Right lobe of liver (tissue), 6 donors: ENCODE measurements at regions not wholly inside any gene's neighbourhood (a gene's known extent, or its start where the extent isn't known, plus 50 kb on each side); places are given as distances from the start of the nearest gene placed in this dataset.

Experiments used
- ATAC-seq, 4 donors: fragments of 200-7000 bp; cut with Tn5 transposase; one replicate each; pipeline ENCODE4 v1.9.1; 2020; ENCODE audit warnings: mild to moderate bottlenecking in 4 of 4, moderate library complexity in 4 of 4
- DNase-seq, 3 donors: peaks; one replicate each; pipeline ENCODE4 v3.0.0-alpha.2; 2020
- H3K27ac ChIP-seq, 3 donors: fragments of 200-600 bp; one replicate each; pipeline ENCODE4 v1.8.0; 2022
- H3K27me3 ChIP-seq, 2 donors: fragments of 200-600 bp; one replicate each; pipeline ENCODE4 v1.8.0; 2022
- H3K36me3 ChIP-seq, 4 donors: fragments of 200-600 bp; sonication (generic) in 1 of 4; one replicate each; pipeline versions ENCODE4 v1.5.1 to v1.8.0; 2017 to 2022; ENCODE audit warnings: control low read depth in 1 of 4
- H3K4me1 ChIP-seq, 4 donors: fragments of 200-600 bp; sonication (generic) in 1 of 4; one replicate each; pipeline versions ENCODE4 v1.5.1 to v1.8.0; 2017 to 2022; ENCODE audit warnings: control low read depth in 1 of 4
- H3K4me3 ChIP-seq, 3 donors: fragments of 200-600 bp; one replicate each; pipeline ENCODE4 v1.8.0; 2022
- H3K9me3 ChIP-seq, 4 donors: fragments of 200-600 bp; sonication (generic) in 1 of 4; one replicate each; pipeline versions ENCODE4 v1.5.1 to v1.8.0; 2017 to 2022; ENCODE audit warnings: control low read depth in 1 of 4
- POLR2A ChIP-seq: fragments of 450-650 bp; IDR thresholded peaks from one replicate; pipeline ENCODE4 v1.6.1; 2017; ENCODE audit warnings: antibody characterized with exemption, mild to moderate bottlenecking
- WGBS: methylation state at CpG from one replicate; pipeline ENCODE4 v1.1.6; 2018; ENCODE audit warnings: low coverage, low lambda C conversion rate; ENCODE audit not compliant: insufficient coverage; ENCODE audit errors: missing lambda C conversion rate; 5-methylcytosine and 5-hydroxymethylcytosine counted together
- intact Hi-C, 2 donors: fragments of 100-400 bp; cut with DNase I; formaldehyde crosslinking; loops; one replicate each; pipeline versions ENCODE4 v1.11.2 to v1.14.1; 2022
- TF ChIP-seq, protein P1 (sequence below), 4 donors: fragments of 200-600 bp in 3 of 4; fragments of 450-650 bp in 1 of 4; IDR thresholded peaks; one replicate each; pipeline versions ENCODE4 v1.5.1 to v1.8.0; 2016 to 2022; ENCODE audit warnings: antibody characterized with exemption in 4 of 4, mild to moderate bottlenecking in 2 of 4
- donor health status: DM: no; HTN: yes; CAD: no.
- donor health status: DM: no; HTN: no; CAD: no.
- donor health status: DM: no; HTN: no; CAD: no.
- donor health status: DM: no; HTN: yes; CAD: no.
- donor health status: DM: no; HTN: yes; CAD: no.

DNA sequence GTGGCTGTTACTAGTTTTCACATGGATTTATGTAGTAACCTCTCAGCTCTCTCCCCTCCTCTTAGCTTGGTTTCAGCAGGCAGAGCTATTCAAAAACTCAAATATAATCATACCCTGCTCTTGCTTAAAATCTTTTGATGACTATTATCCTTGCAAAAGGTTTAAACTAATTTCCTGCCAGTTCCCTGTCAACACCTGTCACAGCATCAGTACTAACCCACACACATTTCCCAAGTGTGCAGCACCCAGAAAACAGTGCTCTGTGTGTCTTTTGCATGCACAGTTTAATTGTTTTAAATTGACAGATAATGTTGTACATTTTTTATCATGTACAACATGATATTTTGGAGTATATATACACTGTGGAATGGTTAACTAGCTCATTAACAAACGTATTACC, 202.0 kb downstream of the PAPSS1 start:
- no peaks in the 10 kb centered on the region for H3K36me3 ChIP-seq
- no peaks in the 10 kb centered on the region for H3K4me1 ChIP-seq
- intact Hi-C loops = no loop called here
- no peaks in the 10 kb centered on the region for H3K9me3 ChIP-seq
- WGBS = 29% methylated on average over 1 of the region's 1 CpG
- TF ChIP-seq, protein P1, sequence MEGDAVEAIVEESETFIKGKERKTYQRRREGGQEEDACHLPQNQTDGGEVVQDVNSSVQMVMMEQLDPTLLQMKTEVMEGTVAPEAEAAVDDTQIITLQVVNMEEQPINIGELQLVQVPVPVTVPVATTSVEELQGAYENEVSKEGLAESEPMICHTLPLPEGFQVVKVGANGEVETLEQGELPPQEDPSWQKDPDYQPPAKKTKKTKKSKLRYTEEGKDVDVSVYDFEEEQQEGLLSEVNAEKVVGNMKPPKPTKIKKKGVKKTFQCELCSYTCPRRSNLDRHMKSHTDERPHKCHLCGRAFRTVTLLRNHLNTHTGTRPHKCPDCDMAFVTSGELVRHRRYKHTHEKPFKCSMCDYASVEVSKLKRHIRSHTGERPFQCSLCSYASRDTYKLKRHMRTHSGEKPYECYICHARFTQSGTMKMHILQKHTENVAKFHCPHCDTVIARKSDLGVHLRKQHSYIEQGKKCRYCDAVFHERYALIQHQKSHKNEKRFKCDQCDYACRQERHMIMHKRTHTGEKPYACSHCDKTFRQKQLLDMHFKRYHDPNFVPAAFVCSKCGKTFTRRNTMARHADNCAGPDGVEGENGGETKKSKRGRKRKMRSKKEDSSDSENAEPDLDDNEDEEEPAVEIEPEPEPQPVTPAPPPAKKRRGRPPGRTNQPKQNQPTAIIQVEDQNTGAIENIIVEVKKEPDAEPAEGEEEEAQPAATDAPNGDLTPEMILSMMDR (IDR thresholded peaks at IDR 0.05) = no peak
- TF ChIP-seq POLR2A = no peak
- no peak overlapping the region for H3K27ac ChIP-seq
- DNase-seq (no peak), ATAC-seq (no peak)
- no peak overlapping the region for H3K4me3 ChIP-seq
- H3K27me3 ChIP-seq = no peaks in the 10 kb centered on the region

DNA sequence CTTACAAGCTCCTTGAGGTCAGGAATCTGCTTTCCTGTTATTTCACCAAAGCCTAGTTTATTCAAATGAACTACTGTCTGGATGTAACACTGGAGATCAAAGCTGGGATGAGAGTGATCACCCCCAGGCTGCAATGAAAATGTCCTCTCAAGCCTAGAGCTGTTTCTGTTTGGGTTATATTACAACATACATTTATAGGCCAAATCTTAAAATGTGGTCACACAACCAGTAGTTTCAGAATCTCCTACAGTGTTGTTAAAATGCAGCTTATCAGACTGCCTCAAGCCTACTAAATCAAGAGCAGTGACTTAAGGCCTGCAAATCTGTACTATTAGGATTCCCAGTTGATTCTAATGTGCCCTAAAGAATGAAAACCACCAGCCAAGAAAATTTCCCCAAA, 207.5 kb downstream of the PAPSS1 start:
- Histone ChIP-seq H3K36me3 (no peaks in the 10 kb centered on the region), H3K4me3 (no peak overlapping the region), H3K4me1 (no peaks in the 10 kb centered on the region), H3K9me3 (no peaks in the 10 kb centered on the region), H3K27me3 (no peaks in the 10 kb centered on the region), H3K27ac (no peak overlapping the region)
- DNase-seq = no peak
- no peak for ATAC-seq
- intact Hi-C loops = no loop called here
- TF ChIP-seq, protein P1 (IDR thresholded peaks at IDR 0.05) = no peak
- no peak for TF ChIP-seq POLR2A

DNA sequence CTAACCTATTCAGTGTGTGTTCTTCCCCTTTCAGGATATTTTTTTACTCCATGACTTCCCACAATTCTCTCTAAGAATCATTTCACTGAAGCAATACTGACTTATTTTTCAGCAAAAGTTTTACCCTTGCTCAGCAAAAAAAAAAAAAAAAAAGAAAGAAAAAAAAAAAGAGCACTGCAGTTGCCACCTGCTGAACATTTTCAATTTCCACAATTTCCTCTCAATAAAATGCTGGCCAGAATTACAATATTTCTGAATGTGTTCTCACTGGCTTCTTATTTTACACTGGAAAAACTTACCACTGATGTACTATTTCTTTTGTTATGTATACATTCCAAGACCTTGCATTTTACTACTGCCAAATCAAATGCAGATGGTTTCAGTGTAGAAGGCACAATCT, 210.4 kb downstream of the PAPSS1 start:
- ATAC-seq = no peak
- TF ChIP-seq, protein P1 (IDR thresholded peaks at IDR 0.05) = no peak
- TF ChIP-seq POLR2A = no peak
- Histone ChIP-seq H3K27me3 (no peaks in the 10 kb centered on the region), H3K27ac (no peak overlapping the region), H3K4me3 (no peak overlapping the region), H3K4me1 (no peaks in the 10 kb centered on the region), H3K36me3 (no peaks in the 10 kb centered on the region), H3K9me3 (no peaks in the 10 kb centered on the region)
- intact Hi-C loops = no loop called here
- no peak for DNase-seq

DNA sequence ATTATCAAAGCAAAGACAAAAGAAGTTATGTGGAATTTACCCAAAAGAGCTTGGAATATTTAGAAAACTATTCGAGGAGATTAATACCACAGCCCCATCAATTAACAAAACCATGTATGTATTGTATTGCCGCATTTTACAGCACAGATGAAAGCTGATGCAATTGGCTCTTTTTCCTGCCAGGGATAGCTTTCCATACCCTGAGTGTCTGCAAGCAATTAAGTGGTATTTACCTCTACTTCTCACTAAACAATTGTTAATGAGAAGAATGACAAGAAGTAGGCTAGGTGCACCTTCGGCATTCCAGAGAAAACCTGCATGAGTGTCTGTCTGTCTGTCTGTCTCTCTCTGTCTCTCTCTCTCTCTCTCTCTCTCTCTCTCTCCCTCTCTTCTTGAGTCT, 219.5 kb downstream of the PAPSS1 start:
- intact Hi-C loops = no loop called here
- Histone ChIP-seq H3K27me3 (no peaks in the 10 kb centered on the region), H3K4me1 (no peaks in the 10 kb centered on the region), H3K4me3 (no peak overlapping the region), H3K36me3 (no peaks in the 10 kb centered on the region), H3K27ac (no peak overlapping the region), H3K9me3 (no peaks in the 10 kb centered on the region)
- WGBS = 79% methylated on average over 3 of the region's 3 CpGs
- ATAC-seq = no peak
- no peak for DNase-seq
- no peak for TF ChIP-seq POLR2A
- TF ChIP-seq, protein P1 (IDR thresholded peaks at IDR 0.05) = no peak

DNA sequence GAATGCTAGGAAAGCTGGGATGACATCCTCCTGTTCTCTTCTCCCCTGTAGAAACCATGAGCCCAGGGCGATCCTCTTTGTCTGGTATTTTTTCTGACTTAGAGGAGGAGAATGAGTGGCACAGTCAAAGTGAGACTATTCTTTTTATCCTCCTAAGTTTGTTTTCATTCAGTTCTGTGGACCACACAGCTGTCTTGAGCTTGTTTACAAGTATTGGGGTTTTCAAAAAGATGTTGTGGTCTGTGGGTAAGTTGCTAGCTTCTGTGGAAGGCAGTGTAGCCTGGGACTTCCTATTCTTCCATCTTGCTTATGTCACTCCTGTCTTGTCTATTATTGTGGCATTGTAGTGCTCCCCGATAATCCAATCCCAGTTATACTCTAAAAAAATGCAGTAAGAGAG, 223.0 kb downstream of the PAPSS1 start:
- Histone ChIP-seq H3K4me3 (no peak overlapping the region), H3K27ac (no peak overlapping the region), H3K4me1 (no peaks in the 10 kb centered on the region), H3K36me3 (no peaks in the 10 kb centered on the region), H3K9me3 (no peaks in the 10 kb centered on the region), H3K27me3 (no peaks in the 10 kb centered on the region)
- intact Hi-C loops = no loop called here
- ATAC-seq (no peak), DNase-seq (no peak)
- TF ChIP-seq, protein P1 (IDR thresholded peaks at IDR 0.05) = no peak
- no peak for TF ChIP-seq POLR2A
- WGBS = 34% methylated on average over 2 of the region's 2 CpGs
